ENCODE measurements at regions not wholly inside any gene's neighbourhood (a gene's known extent, or its start where the extent isn't known, plus 50 kb on each side); places are given as distances from the start of the nearest gene placed in this dataset.

DNA sequence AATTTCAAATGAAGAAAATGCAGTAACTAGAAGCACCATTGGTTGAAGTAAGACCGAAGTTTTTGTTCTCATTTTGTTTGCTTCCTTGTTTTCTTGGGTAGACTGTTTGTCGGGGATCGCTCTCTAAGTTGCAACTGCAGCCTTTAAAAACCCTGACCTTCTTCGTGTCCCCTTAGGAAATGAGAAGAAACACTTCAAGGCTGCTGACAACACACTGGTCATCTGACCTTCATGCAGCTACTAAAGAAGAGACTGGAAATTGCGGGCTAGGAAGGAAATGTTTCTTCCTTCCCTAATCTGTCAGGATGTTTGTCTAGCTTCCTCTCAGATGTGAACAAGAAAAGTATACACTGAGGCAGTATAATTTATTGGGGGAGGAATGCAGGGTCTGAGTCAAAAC is 50.7 kb upstream of the CHSY3 start:
- Histone ChIP-seq H3K27me3 (no peaks in the 10 kb centered on the region), H3K4me1 (no peaks in the 10 kb centered on the region), H3K36me3 (no peaks in the 10 kb centered on the region), H3K4me3 (no peak overlapping the region), H3K9me3 (no peaks in the 10 kb centered on the region), H3K27ac (no peak overlapping the region)
- DNase-seq (ENCODE audit: extremely low spot score in 2 of 2) = no peak
- intact Hi-C loops (cut with DNase I) = no loop called here
- TF ChIP-seq, protein P1, sequence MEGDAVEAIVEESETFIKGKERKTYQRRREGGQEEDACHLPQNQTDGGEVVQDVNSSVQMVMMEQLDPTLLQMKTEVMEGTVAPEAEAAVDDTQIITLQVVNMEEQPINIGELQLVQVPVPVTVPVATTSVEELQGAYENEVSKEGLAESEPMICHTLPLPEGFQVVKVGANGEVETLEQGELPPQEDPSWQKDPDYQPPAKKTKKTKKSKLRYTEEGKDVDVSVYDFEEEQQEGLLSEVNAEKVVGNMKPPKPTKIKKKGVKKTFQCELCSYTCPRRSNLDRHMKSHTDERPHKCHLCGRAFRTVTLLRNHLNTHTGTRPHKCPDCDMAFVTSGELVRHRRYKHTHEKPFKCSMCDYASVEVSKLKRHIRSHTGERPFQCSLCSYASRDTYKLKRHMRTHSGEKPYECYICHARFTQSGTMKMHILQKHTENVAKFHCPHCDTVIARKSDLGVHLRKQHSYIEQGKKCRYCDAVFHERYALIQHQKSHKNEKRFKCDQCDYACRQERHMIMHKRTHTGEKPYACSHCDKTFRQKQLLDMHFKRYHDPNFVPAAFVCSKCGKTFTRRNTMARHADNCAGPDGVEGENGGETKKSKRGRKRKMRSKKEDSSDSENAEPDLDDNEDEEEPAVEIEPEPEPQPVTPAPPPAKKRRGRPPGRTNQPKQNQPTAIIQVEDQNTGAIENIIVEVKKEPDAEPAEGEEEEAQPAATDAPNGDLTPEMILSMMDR (IDR thresholded peaks at IDR 0.05) = no peak
- no peak for TF ChIP-seq POLR2A (IDR thresholded peaks at IDR 0.05)
- TF ChIP-seq POLR2AphosphoS5 (IDR thresholded peaks at IDR 0.05; ENCODE audit: insufficient read depth in 1 of 2, low read depth in 1 of 2) = no peak

All from vagina (tissue), 2 donors.